Activated naive CD8-positive, alpha-beta T cell treated with anti-CD3 and anti-CD28 coated beads, Interleukin-2, amount 10 ng/mL, durations not matched to agents 7 days and 5 days (primary cell): ENCODE measurements at regions not wholly inside any gene's neighbourhood (a gene's known extent, or its start where the extent isn't known, plus 50 kb on each side); places are given as distances from the start of the nearest gene placed in this dataset.

Source experiments
- ATAC-seq: fragments of 150-1000 bp; cut with Tn5 transposase; one replicate; pipeline ENCODE4 v1.10.0; 2021; ENCODE audit warnings: low read depth, moderate library complexity
- POLR2A ChIA-PET: fragments of 350-600 bp; sonication (Branson Sonifier 250); formaldehyde crosslinking; loops from one replicate; lab custom pipeline; 2021; ENCODE audit warnings: antibody characterized with exemption; lab: Charles Lee
- DNase-seq: peaks from one replicate; pipeline ENCODE4 v3.0.0; 2021
- H3K27ac Mint-ChIP-seq: one replicate; pipeline ENCODE4 v1.8.0; 2022; ENCODE audit warnings: mild to moderate bottlenecking, mixed read lengths
- H3K27me3 Mint-ChIP-seq: one replicate; pipeline ENCODE4 v1.8.0; 2022; ENCODE audit warnings: mild to moderate bottlenecking, moderate library complexity, mixed read lengths
- H3K36me3 Mint-ChIP-seq: one replicate; pipeline ENCODE4 v1.8.0; 2021; ENCODE audit warnings: mild to moderate bottlenecking, mixed read lengths
- H3K4me1 Mint-ChIP-seq: one replicate; pipeline ENCODE4 v1.8.0; 2021; ENCODE audit warnings: mixed read lengths
- H3K4me3 Mint-ChIP-seq: one replicate; pipeline ENCODE4 v1.8.0; 2022; ENCODE audit warnings: mild to moderate bottlenecking, moderate library complexity, mixed read lengths
- H3K9me3 Mint-ChIP-seq: one replicate; pipeline ENCODE4 v1.8.0; 2021; ENCODE audit warnings: mixed read lengths

DNA sequence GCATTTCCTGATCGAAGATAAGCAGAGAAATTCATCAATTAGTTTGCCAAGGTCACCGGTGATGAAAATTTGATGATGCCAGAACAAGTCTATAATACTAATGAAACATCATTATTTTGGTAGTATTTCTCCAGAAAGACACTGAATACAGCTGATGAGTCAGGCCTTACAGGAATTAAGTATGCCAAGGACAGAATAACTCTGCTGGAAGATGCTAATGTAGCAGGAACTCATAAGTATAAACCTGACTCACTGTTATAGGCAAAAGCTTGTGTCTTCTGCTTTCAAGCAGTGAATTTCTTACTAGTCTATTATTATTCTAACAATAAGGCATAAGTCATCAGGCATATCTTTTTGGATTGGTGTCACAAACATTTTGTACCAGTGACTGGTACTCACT lies 1825.1 kb upstream of the IGFBP7 start:
- ATAC-seq, result no peak
- H3K9me3 Mint-ChIP-seq, result peaks cover 16% of the 10 kb centered on the region
- POLR2A ChIA-PET, result no interaction called here

GRCh38 chr4:58936436-58936835 lies 1826.3 kb upstream of the IGFBP7 start:
- Mint-ChIP-seq H3K4me1 (no peaks in the 10 kb centered on the region), H3K36me3 (no peaks in the 10 kb centered on the region), H3K27ac (no peak overlapping the region), H3K27me3 (no peaks in the 10 kb centered on the region), H3K4me3 (no peak overlapping the region), H3K9me3 (peaks cover 11% of the 10 kb centered on the region)
- POLR2A ChIA-PET, result no interaction called here
- DNase-seq, result no peak
- no peak for ATAC-seq

More for the DNA sequence above, 1825.1 kb upstream of the IGFBP7 start:
- Mint-ChIP-seq H3K4me3 (no peak overlapping the region), H3K36me3 (no peaks in the 10 kb centered on the region), H3K27me3 (no peaks in the 10 kb centered on the region), H3K27ac (no peak overlapping the region), H3K4me1 (no peaks in the 10 kb centered on the region)
- no peak for DNase-seq

- Mint-ChIP-seq H3K36me3 (no peaks in the 10 kb centered on the region), H3K4me1 (no peaks in the 10 kb centered on the region), H3K4me3 (no peak overlapping the region), H3K9me3 (peaks cover 3% of the 10 kb centered on the region), H3K27me3 (no peaks in the 10 kb centered on the region), H3K27ac (no peak overlapping the region)
- DNase-seq, result no peak
- no peak for ATAC-seq
- POLR2A ChIA-PET, result no interaction called here
Observed at GRCh38 chr4:58940167-58940566, 1830.0 kb upstream of the IGFBP7 start.

DNA sequence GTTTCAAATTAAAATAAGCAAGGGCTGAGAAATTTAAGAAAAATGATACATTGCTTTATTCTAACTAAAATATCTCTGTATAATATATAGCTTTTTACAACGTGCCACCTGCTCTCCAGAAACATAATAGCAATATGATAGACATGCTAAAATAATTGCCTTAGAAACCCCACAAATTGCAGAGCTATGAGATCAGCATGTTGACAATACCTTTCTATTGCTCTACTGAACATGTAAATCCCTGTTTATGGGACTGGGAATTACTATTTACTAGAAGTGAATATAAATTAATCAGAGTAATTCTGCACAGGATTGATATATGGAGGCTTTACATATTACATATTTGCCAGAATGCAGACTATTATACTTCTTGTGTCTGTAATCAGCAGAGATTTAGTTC lies 1831.1 kb upstream of the IGFBP7 start:
- ATAC-seq (no peak), DNase-seq (no peak)
- no peaks in the 10 kb centered on the region for H3K36me3 Mint-ChIP-seq
- no peaks in the 10 kb centered on the region for H3K27me3 Mint-ChIP-seq
- no peak overlapping the region for H3K27ac Mint-ChIP-seq
- H3K9me3 Mint-ChIP-seq, result peaks cover 4% of the 10 kb centered on the region
- no peaks in the 10 kb centered on the region for H3K4me1 Mint-ChIP-seq
- no peak overlapping the region for H3K4me3 Mint-ChIP-seq
- POLR2A ChIA-PET, result no interaction called here

GRCh38 chr4:58953575-58953974 lies 1843.4 kb upstream of the IGFBP7 start:
- no peak overlapping the region for H3K4me3 Mint-ChIP-seq
- H3K27me3 Mint-ChIP-seq, result no peaks in the 10 kb centered on the region
- no peaks in the 10 kb centered on the region for H3K9me3 Mint-ChIP-seq
- ATAC-seq, result no peak
- no peak overlapping the region for H3K27ac Mint-ChIP-seq
- H3K36me3 Mint-ChIP-seq, result no peaks in the 10 kb centered on the region
- no peak for DNase-seq
- POLR2A ChIA-PET, result no interaction called here
- H3K4me1 Mint-ChIP-seq, result no peaks in the 10 kb centered on the region

DNA sequence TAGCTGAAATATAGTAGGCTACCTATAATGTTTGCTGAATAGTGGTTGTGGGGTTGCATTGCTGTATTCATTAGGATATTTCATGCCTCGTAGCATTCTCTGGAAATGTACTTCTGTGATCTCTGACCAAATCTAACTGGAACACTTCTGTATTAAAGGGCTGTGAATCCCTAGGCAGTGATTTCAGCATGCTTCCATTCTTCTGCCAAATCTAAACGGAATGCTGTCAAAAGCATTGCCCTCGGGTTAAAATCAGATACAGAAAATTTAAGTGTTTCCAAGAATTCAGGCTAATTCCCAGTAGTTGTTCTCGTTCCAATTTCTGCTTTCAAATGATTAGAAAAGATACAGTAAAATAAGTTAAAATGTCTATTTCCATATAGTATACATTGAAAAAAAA lies 1847.5 kb upstream of the IGFBP7 start:
- no peak for ATAC-seq
- H3K4me3 Mint-ChIP-seq, result no peak overlapping the region
- POLR2A ChIA-PET, result no interaction called here
- no peak overlapping the region for H3K27ac Mint-ChIP-seq
- H3K27me3 Mint-ChIP-seq, result no peaks in the 10 kb centered on the region
- H3K36me3 Mint-ChIP-seq, result no peaks in the 10 kb centered on the region
- H3K4me1 Mint-ChIP-seq, result no peaks in the 10 kb centered on the region
- DNase-seq, result no peak
- H3K9me3 Mint-ChIP-seq, result no peaks in the 10 kb centered on the region

DNA sequence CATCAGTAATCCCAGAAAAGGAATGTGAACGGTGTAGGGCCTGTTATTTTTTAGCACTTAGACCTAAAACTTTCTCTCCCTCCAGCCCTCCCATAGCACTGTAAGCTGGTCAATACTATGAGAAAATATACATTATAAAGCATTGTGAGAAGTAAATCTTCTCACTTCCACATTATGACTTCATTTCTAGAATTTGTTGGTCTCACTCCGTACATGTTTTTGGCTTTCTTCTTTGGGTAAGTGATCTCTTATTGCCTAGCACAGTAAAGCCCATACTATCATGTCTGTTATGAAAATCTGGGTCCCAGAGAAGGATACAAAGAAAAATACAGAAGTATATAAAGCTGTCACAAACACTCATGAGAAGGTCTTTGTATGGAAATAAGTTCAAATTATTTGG lies 1851.1 kb upstream of the IGFBP7 start:
- Mint-ChIP-seq H3K27me3 (no peaks in the 10 kb centered on the region), H3K36me3 (no peaks in the 10 kb centered on the region), H3K9me3 (no peaks in the 10 kb centered on the region), H3K4me3 (no peak overlapping the region), H3K4me1 (no peaks in the 10 kb centered on the region), H3K27ac (no peak overlapping the region)
- POLR2A ChIA-PET, result no interaction called here
- ATAC-seq (no peak), DNase-seq (no peak)

GRCh38 chr4:58961925-58962324 lies 1851.7 kb upstream of the IGFBP7 start:
- POLR2A ChIA-PET, result no interaction called here
- Mint-ChIP-seq H3K27me3 (no peaks in the 10 kb centered on the region), H3K9me3 (no peaks in the 10 kb centered on the region), H3K27ac (no peak overlapping the region), H3K36me3 (no peaks in the 10 kb centered on the region), H3K4me3 (no peak overlapping the region), H3K4me1 (no peaks in the 10 kb centered on the region)
- ATAC-seq (no peak), DNase-seq (no peak)

DNA sequence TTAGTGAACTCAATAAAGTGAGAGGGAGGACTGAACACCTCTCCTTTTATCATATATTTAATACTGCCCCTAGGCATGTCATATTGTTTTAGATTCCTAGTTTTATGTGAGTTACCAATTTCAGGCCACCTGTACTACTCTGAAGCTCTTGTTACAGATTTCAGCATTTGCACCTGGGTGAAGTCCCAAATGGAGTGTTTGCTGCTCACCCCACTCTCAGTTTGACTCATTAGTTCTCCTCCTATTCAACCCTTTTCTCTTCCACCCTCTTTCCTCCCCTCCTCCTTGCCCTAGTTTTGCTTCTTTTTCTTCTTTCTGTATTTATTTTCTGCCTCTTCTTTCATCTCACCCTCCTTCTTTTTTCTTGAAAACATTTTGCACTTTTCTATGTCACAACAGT lies 1852.2 kb upstream of the IGFBP7 start:
- H3K36me3 Mint-ChIP-seq, result no peaks in the 10 kb centered on the region
- no peak overlapping the region for H3K4me3 Mint-ChIP-seq
- DNase-seq (no peak), ATAC-seq (no peak)
- H3K27ac Mint-ChIP-seq, result no peak overlapping the region
- H3K27me3 Mint-ChIP-seq, result no peaks in the 10 kb centered on the region
- no peaks in the 10 kb centered on the region for H3K9me3 Mint-ChIP-seq
- no peaks in the 10 kb centered on the region for H3K4me1 Mint-ChIP-seq
- POLR2A ChIA-PET, result no interaction called here

DNA sequence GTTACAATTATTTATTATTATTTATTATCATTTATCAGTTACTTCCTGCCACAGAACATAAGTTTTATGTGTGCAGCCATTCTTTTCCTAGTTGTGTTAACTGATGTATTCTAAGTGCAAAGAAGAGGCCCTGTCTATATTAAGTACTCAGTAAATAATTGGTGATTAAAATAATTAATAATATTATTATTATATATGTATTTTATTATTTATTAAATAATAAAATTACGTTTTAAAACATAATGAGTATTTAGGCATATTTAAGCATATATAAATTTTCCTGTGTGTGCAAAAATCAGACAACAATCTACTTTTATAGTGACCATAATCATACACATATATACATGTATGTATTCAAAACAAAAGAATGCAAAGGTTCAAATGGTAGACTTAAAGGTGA lies 1871.6 kb upstream of the IGFBP7 start:
- Mint-ChIP-seq H3K9me3 (no peaks in the 10 kb centered on the region), H3K36me3 (no peaks in the 10 kb centered on the region), H3K27ac (no peak overlapping the region), H3K4me3 (no peak overlapping the region), H3K27me3 (no peaks in the 10 kb centered on the region), H3K4me1 (no peaks in the 10 kb centered on the region)
- ATAC-seq (no peak), DNase-seq (no peak)
- POLR2A ChIA-PET, result no interaction called here

GRCh38 chr4:58983887-58984286 lies 1873.7 kb upstream of the IGFBP7 start:
- POLR2A ChIA-PET, result no interaction called here
- H3K27ac Mint-ChIP-seq, result no peak overlapping the region
- ATAC-seq, result no peak
- no peaks in the 10 kb centered on the region for H3K4me1 Mint-ChIP-seq
- no peaks in the 10 kb centered on the region for H3K36me3 Mint-ChIP-seq
- H3K4me3 Mint-ChIP-seq, result no peak overlapping the region
- no peak for DNase-seq
- peaks cover 6% of the 10 kb centered on the region for H3K9me3 Mint-ChIP-seq
- H3K27me3 Mint-ChIP-seq, result no peaks in the 10 kb centered on the region

GRCh38 chr4:59002148-59002547 lies 1892.0 kb upstream of the IGFBP7 start:
- H3K4me1 Mint-ChIP-seq, result no peaks in the 10 kb centered on the region

DNA sequence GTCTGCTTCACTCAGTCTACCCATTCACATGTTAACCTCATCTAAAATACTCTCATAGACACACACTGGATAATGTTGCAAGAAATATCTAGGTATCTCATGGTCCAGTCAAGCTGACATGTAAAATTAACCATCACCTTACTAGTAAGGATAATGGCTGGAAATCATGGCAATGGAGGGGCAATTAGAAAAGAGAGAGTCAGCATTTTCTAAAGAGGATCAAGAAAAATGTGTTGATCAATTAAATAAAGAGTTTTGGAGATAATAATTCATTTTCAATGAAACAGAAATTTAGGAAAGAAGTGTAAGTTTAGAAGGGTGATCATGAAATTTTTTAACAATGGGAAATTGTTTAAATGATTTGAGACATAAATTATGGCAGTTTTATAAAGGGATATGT lies 1914.1 kb upstream of the IGFBP7 start:
- ATAC-seq (no peak), DNase-seq (no peak)
- no peaks in the 10 kb centered on the region for H3K4me1 Mint-ChIP-seq

More at GRCh38 chr4:59002148-59002547, 1892.0 kb upstream of the IGFBP7 start:
- Mint-ChIP-seq H3K36me3 (no peaks in the 10 kb centered on the region), H3K9me3 (peaks cover 2% of the 10 kb centered on the region), H3K27me3 (no peaks in the 10 kb centered on the region), H3K4me3 (no peak overlapping the region), H3K27ac (no peak overlapping the region)
- POLR2A ChIA-PET, result no interaction called here
- DNase-seq (no peak), ATAC-seq (no peak)

GRCh38 chr4:59037812-59038211 lies 1927.6 kb upstream of the IGFBP7 start:
- Mint-ChIP-seq H3K27me3 (no peaks in the 10 kb centered on the region), H3K4me3 (no peak overlapping the region), H3K4me1 (no peaks in the 10 kb centered on the region), H3K9me3 (peaks cover 4% of the 10 kb centered on the region), H3K36me3 (no peaks in the 10 kb centered on the region), H3K27ac (no peak overlapping the region)
- POLR2A ChIA-PET, result no interaction called here
- no peak for DNase-seq
- no peak for ATAC-seq

More for the DNA sequence above, 1914.1 kb upstream of the IGFBP7 start:
- H3K27me3 Mint-ChIP-seq, result no peaks in the 10 kb centered on the region
- peaks cover 4% of the 10 kb centered on the region for H3K9me3 Mint-ChIP-seq
- H3K36me3 Mint-ChIP-seq, result no peaks in the 10 kb centered on the region
- POLR2A ChIA-PET, result no interaction called here
- no peak overlapping the region for H3K4me3 Mint-ChIP-seq
- H3K27ac Mint-ChIP-seq, result no peak overlapping the region

- POLR2A ChIA-PET, result no interaction called here
- Mint-ChIP-seq H3K4me3 (no peak overlapping the region), H3K9me3 (peaks cover 4% of the 10 kb centered on the region), H3K4me1 (no peaks in the 10 kb centered on the region), H3K36me3 (no peaks in the 10 kb centered on the region), H3K27me3 (no peaks in the 10 kb centered on the region), H3K27ac (no peak overlapping the region)
- ATAC-seq, result no peak
- DNase-seq, result no peak
Observed at GRCh38 chr4:59039046-59039445, 1928.9 kb upstream of the IGFBP7 start.
